ENCODE measurements at regions not wholly inside any gene's neighbourhood (a gene's known extent, or its start where the extent isn't known, plus 50 kb on each side); places are given as distances from the start of the nearest gene placed in this dataset.

DNA sequence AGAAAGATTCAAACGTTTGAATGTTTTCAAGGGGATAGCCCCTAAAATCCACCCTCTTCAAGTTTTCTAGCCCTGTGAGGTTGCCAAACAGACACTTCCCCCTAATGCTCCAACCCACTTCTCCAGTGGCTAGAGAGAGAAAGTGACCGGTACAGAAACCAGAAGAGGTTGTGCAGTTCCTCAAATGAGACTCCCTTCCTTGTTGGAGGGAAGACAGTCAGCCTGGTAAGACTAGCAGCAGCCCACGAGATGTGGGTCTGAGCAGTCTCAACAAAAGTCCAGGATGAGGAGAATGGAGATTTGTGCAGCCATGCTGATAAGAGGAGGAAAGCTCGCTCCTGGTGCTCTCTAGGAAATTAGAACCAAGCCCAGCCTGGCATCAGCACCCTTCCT, 222.8 kb upstream of the TPRG1 start:
- ChIA-PET POLR2A (no interaction called here), CTCF (ENCODE audit: low intra/inter-chr PET ratio, low total read pairs) (no interaction called here)
- in situ Hi-C loops (cut with HindIII; ENCODE audit: extremely low pct_ligation_motif_present, low pct_unique_long_range_greater_than_20kb) (no loop called here), intact Hi-C loops (cut with micrococcal nuclease; ENCODE audit: unreplicated experiment) (no loop called here)
- no TSS peak for BruUV-seq (replicated peaks)
- H3K79me2 ChIP-seq (ENCODE audit: insufficient read depth, low read length) = no peaks in the 10 kb centered on the region
- H3K4me3 ChIP-seq (replicated peaks in 1 of 3; ENCODE audit: insufficient read depth in 1 of 3, low read depth in 2 of 3, low read length in 3 of 3) = no peak overlapping the region
- no peak overlapping the region for H3K4me2 ChIP-seq (ENCODE audit: low read depth, low read length)
- H3K9ac ChIP-seq (ENCODE audit: insufficient read depth, low read depth, low read length) = no peak overlapping the region; the same call in 1 of the 2 replicates
- H3K36me3 ChIP-seq (replicated peaks in 1 of 2; ENCODE audit: control insufficient read depth in 1 of 2, insufficient read depth in 2 of 2, low read length in 2 of 2) = no peaks in the 10 kb centered on the region
- peaks cover 38% of the 10 kb centered on the region for H3K4me1 ChIP-seq (ENCODE audit: insufficient read depth, low read length)
- 69% methylated on average over 4 of the region's 4 CpGs for WGBS (ENCODE audit: low lambda C conversion rate)
- H3K27me3 ChIP-seq (ENCODE audit: control insufficient read depth in 1 of 2, insufficient read depth in 2 of 2, low read length in 2 of 2) = no peaks in the 10 kb centered on the region
- no peak for FAIRE-seq
- H4K20me1 ChIP-seq (ENCODE audit: insufficient read depth, low read length) = no peaks in the 10 kb centered on the region
- H3K27ac ChIP-seq (ENCODE audit: extremely low read length, insufficient read depth, low read length) = no peak overlapping the region
- DNase-seq (ENCODE audit: low spot score) = no peak
- TF ChIP-seq HNF4A (CRISPR knock-in tag; IDR thresholded peaks at IDR 0.05) (peak; percentile 27; the same call in 1 of the 2 replicates), KDM1A (CRISPR knock-in tag; IDR thresholded peaks at IDR 0.05) (no peak)
- H2AFZ ChIP-seq (ENCODE audit: low read length) = no peak overlapping the region
- ATAC-seq = no peak
- no peaks in the 10 kb centered on the region for H3K9me3 ChIP-seq (ENCODE audit: low read length)

DNA sequence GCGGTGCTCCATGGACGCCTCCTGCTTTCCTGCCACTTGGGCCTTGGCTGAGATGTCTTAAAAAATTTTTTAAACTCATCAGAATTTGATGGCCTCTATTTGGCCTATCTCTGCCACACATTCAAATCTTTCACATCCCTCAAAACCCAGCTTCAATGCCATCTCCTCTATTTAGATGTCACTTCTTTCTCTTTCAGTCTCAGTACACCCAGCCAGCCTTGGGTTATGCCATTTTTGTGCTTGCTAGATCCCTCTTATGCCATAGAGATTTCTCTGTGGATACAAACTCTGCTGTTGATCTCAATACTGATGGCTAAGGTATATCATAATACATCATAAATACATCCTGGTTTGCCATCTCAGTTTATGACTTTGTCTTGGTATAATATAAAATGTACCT, 222.3 kb upstream of the TPRG1 start:
- WGBS (ENCODE audit: low lambda C conversion rate) = 100% methylated on average over 2 of the region's 2 CpGs
- Histone ChIP-seq H3K9ac (ENCODE audit: insufficient read depth, low read depth, low read length) (no peak overlapping the region), H2AFZ (ENCODE audit: low read length) (no peak overlapping the region)
- TF ChIP-seq, protein P1, sequence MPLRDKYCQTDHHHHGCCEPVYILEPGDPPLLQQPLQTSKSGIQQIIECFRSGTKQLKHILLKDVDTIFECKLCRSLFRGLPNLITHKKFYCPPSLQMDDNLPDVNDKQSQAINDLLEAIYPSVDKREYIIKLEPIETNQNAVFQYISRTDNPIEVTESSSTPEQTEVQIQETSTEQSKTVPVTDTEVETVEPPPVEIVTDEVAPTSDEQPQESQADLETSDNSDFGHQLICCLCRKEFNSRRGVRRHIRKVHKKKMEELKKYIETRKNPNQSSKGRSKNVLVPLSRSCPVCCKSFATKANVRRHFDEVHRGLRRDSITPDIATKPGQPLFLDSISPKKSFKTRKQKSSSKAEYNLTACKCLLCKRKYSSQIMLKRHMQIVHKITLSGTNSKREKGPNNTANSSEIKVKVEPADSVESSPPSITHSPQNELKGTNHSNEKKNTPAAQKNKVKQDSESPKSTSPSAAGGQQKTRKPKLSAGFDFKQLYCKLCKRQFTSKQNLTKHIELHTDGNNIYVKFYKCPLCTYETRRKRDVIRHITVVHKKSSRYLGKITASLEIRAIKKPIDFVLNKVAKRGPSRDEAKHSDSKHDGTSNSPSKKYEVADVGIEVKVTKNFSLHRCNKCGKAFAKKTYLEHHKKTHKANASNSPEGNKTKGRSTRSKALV (CRISPR knock-in tag; IDR thresholded peaks at IDR 0.05) = no peak
- TF ChIP-seq, protein P2, sequence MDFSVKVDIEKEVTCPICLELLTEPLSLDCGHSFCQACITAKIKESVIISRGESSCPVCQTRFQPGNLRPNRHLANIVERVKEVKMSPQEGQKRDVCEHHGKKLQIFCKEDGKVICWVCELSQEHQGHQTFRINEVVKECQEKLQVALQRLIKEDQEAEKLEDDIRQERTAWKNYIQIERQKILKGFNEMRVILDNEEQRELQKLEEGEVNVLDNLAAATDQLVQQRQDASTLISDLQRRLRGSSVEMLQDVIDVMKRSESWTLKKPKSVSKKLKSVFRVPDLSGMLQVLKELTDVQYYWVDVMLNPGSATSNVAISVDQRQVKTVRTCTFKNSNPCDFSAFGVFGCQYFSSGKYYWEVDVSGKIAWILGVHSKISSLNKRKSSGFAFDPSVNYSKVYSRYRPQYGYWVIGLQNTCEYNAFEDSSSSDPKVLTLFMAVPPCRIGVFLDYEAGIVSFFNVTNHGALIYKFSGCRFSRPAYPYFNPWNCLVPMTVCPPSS (IDR thresholded peaks at IDR 0.05) = no peak
- TF ChIP-seq REXO4 (CRISPR knock-in tag; IDR thresholded peaks at IDR 0.05; ENCODE audit: borderline replicate concordance) (no peak), PLRG1 (conservative IDR thresholded peaks at IDR 0.05) (no peak), SIX1 (CRISPR knock-in tag; IDR thresholded peaks at IDR 0.05; ENCODE audit: borderline replicate concordance) (no peak), SP5 (CRISPR knock-in tag; IDR thresholded peaks at IDR 0.05; ENCODE audit: borderline replicate concordance, low read depth) (no peak), MXD4 (CRISPR knock-in tag; IDR thresholded peaks at IDR 0.05) (no peak), ZNF10 (CRISPR knock-in tag; IDR thresholded peaks at IDR 0.05; ENCODE audit: borderline replicate concordance, low read depth) (no peak), PCBP2 (optimal IDR thresholded peaks at IDR 0.05; ENCODE audit: low read depth, low read length, poor library complexity, severe bottlenecking) (no peak), ZNF775 (CRISPR knock-in tag; IDR thresholded peaks at IDR 0.05; ENCODE audit: borderline replicate concordance) (no peak), ZNF17 (CRISPR knock-in tag; IDR thresholded peaks at IDR 0.05) (no peak)
- TF ChIP-seq, protein P3, sequence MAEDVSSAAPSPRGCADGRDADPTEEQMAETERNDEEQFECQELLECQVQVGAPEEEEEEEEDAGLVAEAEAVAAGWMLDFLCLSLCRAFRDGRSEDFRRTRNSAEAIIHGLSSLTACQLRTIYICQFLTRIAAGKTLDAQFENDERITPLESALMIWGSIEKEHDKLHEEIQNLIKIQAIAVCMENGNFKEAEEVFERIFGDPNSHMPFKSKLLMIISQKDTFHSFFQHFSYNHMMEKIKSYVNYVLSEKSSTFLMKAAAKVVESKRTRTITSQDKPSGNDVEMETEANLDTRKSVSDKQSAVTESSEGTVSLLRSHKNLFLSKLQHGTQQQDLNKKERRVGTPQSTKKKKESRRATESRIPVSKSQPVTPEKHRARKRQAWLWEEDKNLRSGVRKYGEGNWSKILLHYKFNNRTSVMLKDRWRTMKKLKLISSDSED (CRISPR knock-in tag; IDR thresholded peaks at IDR 0.05) = no peak
- TF ChIP-seq, protein P4, sequence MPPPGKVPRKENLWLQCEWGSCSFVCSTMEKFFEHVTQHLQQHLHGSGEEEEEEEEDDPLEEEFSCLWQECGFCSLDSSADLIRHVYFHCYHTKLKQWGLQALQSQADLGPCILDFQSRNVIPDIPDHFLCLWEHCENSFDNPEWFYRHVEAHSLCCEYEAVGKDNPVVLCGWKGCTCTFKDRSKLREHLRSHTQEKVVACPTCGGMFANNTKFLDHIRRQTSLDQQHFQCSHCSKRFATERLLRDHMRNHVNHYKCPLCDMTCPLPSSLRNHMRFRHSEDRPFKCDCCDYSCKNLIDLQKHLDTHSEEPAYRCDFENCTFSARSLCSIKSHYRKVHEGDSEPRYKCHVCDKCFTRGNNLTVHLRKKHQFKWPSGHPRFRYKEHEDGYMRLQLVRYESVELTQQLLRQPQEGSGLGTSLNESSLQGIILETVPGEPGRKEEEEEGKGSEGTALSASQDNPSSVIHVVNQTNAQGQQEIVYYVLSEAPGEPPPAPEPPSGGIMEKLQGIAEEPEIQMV (CRISPR knock-in tag; IDR thresholded peaks at IDR 0.05; ENCODE audit: low read depth) = no peak

More for the DNA sequence above, 222.3 kb upstream of the TPRG1 start:
- POLR2A ChIA-PET = no interaction called here
- Histone ChIP-seq H3K9me3 (ENCODE audit: low read length) (no peaks in the 10 kb centered on the region), H3K79me2 (ENCODE audit: insufficient read depth, low read length) (no peaks in the 10 kb centered on the region), H3K36me3 (replicated peaks in 1 of 2; ENCODE audit: control insufficient read depth in 1 of 2, insufficient read depth in 2 of 2, low read length in 2 of 2) (no peaks in the 10 kb centered on the region), H3K27me3 (ENCODE audit: control insufficient read depth in 1 of 2, insufficient read depth in 2 of 2, low read length in 2 of 2) (no peaks in the 10 kb centered on the region), H3K4me2 (ENCODE audit: low read depth, low read length) (no peak overlapping the region), H3K4me1 (ENCODE audit: insufficient read depth, low read length) (peaks cover 38% of the 10 kb centered on the region), H3K27ac (ENCODE audit: extremely low read length, insufficient read depth, low read length) (no peak overlapping the region), H3K4me3 (replicated peaks in 1 of 3; ENCODE audit: insufficient read depth in 1 of 3, low read depth in 2 of 3, low read length in 3 of 3) (no peak overlapping the region), H4K20me1 (ENCODE audit: insufficient read depth, low read length) (no peaks in the 10 kb centered on the region)
- no TSS peak for BruUV-seq (replicated peaks)
- CTCF ChIA-PET (ENCODE audit: low intra/inter-chr PET ratio, low total read pairs) = no interaction called here
- in situ Hi-C loops (cut with HindIII; ENCODE audit: extremely low pct_ligation_motif_present, low pct_unique_long_range_greater_than_20kb) (no loop called here), intact Hi-C loops (cut with micrococcal nuclease; ENCODE audit: unreplicated experiment) (no loop called here)
- ATAC-seq (no peak), DNase-seq (ENCODE audit: low spot score) (no peak), FAIRE-seq (no peak)
